WTC11 (cell line): ENCODE measurements at regions not wholly inside any gene's neighbourhood (a gene's known extent, or its start where the extent isn't known, plus 50 kb on each side); places are given as distances from the start of the nearest gene placed in this dataset.
"Not testable (repeated sequence)": the region's sequence is repeated elsewhere in the genome, so short reads cannot be mapped to it uniquely, and the experiment has no call there.

Experiments
- ATAC-seq: fragments of 200-7000 bp; cut with Tn5 transposase; 2 replicates; pipeline ENCODE4 v1.10.0; 2021; ENCODE audit warnings: mild to moderate bottlenecking, moderate library complexity
- CTCF ChIA-PET: fragments of 300-600 bp; sonication (Branson Sonifier 250); formaldehyde crosslinking; loops from one replicate; lab custom pipeline; 2021; ENCODE audit warnings: antibody characterized with exemption; lab: Charles Lee
- POLR2A ChIA-PET: fragments of 350-600 bp; sonication (Branson Sonifier 250); formaldehyde crosslinking; loops from one replicate; lab custom pipeline; 2021; ENCODE audit warnings: antibody characterized with exemption; lab: Charles Lee
- DNase-seq: peaks from one replicate; pipeline ENCODE4 v3.0.0; 2021; ENCODE audit warnings: low spot score
- H3K27ac Mint-ChIP-seq: 2 replicates; pipeline ENCODE4 v1.8.0; 2021; ENCODE audit warnings: mixed read lengths
- H3K27me3 Mint-ChIP-seq: 2 replicates; pipeline ENCODE4 v1.8.0; 2021; ENCODE audit warnings: low read depth, mild to moderate bottlenecking, moderate library complexity, mixed read lengths
- H3K36me3 Mint-ChIP-seq: 2 replicates; pipeline ENCODE4 v1.8.0; 2021; ENCODE audit warnings: mixed read lengths
- H3K4me1 Mint-ChIP-seq: 2 replicates; pipeline ENCODE4 v1.8.0; 2022; ENCODE audit warnings: mixed read lengths
- H3K4me3 Mint-ChIP-seq: 2 replicates; pipeline ENCODE4 v1.8.0; 2021; ENCODE audit warnings: mild to moderate bottlenecking, moderate library complexity, mixed read lengths
- H3K9me3 Mint-ChIP-seq: 2 replicates; pipeline ENCODE4 v1.8.0; 2021; ENCODE audit warnings: mixed read lengths
- CREB1 ChIP-seq: sonication (generic); formaldehyde crosslinking; IDR thresholded peaks from 2 replicates; pipeline ENCODE4 v1.8.0; 2023; ENCODE audit warnings: mild to moderate bottlenecking, missing genetic modification reagents
- CREM ChIP-seq: sonication (generic); formaldehyde crosslinking; IDR thresholded peaks from 2 replicates; pipeline ENCODE4 v1.8.1; 2022; ENCODE audit warnings: mild to moderate bottlenecking, missing genetic modification reagents, moderate library complexity
- E2F4 ChIP-seq: sonication (generic); formaldehyde crosslinking; IDR thresholded peaks from 2 replicates; pipeline ENCODE4 v1.8.1; 2022; ENCODE audit warnings: low read depth, mild to moderate bottlenecking, moderate library complexity, missing genetic modification reagents, borderline replicate concordance
- E2F5 ChIP-seq: sonication (generic); formaldehyde crosslinking; IDR thresholded peaks from 2 replicates; pipeline ENCODE4 v1.8.1; 2022; ENCODE audit warnings: mild to moderate bottlenecking, moderate library complexity, missing genetic modification reagents
- ESRRA ChIP-seq: sonication (generic); formaldehyde crosslinking; IDR thresholded peaks from 2 replicates; pipeline ENCODE4 v1.8.1; 2022; ENCODE audit warnings: mild to moderate bottlenecking, missing genetic modification reagents, borderline replicate concordance
- GABPB1 ChIP-seq: sonication (generic); formaldehyde crosslinking; IDR thresholded peaks from 2 replicates; pipeline ENCODE4 v1.8.1; 2023; ENCODE audit warnings: mild to moderate bottlenecking, missing genetic modification reagents
- GRHL2 ChIP-seq: fragments of 250-450 bp; sonication (Bioruptor Pico); IDR thresholded peaks from 2 replicates; pipeline ENCODE4 v1.8.0; 2022; ENCODE audit warnings: mild to moderate bottlenecking, moderate library complexity; ENCODE audit not compliant: insufficient replicate concordance, severe bottlenecking
- JAZF1 ChIP-seq: fragments of 250-450 bp; sonication (Bioruptor Pico); IDR thresholded peaks from 2 replicates; pipeline ENCODE4 v1.9.0; 2021; ENCODE audit warnings: moderate library complexity, mild to moderate bottlenecking, inconsistent platforms
- MAX ChIP-seq: sonication (generic); formaldehyde crosslinking; IDR thresholded peaks from 2 replicates; pipeline ENCODE4 v1.8.0; 2022; ENCODE audit warnings: mild to moderate bottlenecking, missing genetic modification reagents
- NFATC4 ChIP-seq: fragments of 250-450 bp; sonication (Bioruptor Pico); IDR thresholded peaks from 2 replicates; pipeline ENCODE4 v1.9.0; 2021; ENCODE audit warnings: mild to moderate bottlenecking
- NFYB ChIP-seq: sonication (generic); formaldehyde crosslinking; conservative IDR thresholded peaks from 2 replicates; pipeline ENCODE4 v1.8.0; 2022; ENCODE audit warnings: low read depth, missing genetic modification reagents
- NR3C1 ChIP-seq: sonication (generic); formaldehyde crosslinking; conservative IDR thresholded peaks from 2 replicates; pipeline ENCODE4 v1.8.1; 2023; ENCODE audit warnings: low read depth, mild to moderate bottlenecking, missing genetic modification reagents
- PRRX2 ChIP-seq: fragments of 250-450 bp; sonication (Bioruptor Pico); IDR thresholded peaks from 2 replicates; pipeline ENCODE4 v1.8.0; 2021; ENCODE audit warnings: mild to moderate bottlenecking
- RORB ChIP-seq: fragments of 250-450 bp; sonication (Bioruptor Pico); IDR thresholded peaks from 2 replicates; pipeline ENCODE4 v1.9.0; 2021; ENCODE audit warnings: mild to moderate bottlenecking
- SP1 ChIP-seq: sonication (generic); formaldehyde crosslinking; conservative IDR thresholded peaks from 2 replicates; pipeline ENCODE4 v1.8.1; 2022; ENCODE audit warnings: missing genetic modification reagents
- TCF7 ChIP-seq: sonication (generic); formaldehyde crosslinking; IDR thresholded peaks from 2 replicates; pipeline ENCODE4 v1.8.0; 2022; ENCODE audit warnings: mild to moderate bottlenecking, low read depth, missing genetic modification reagents, moderate library complexity
- USF2 ChIP-seq: sonication (generic); formaldehyde crosslinking; IDR thresholded peaks from 2 replicates; pipeline ENCODE4 v1.8.1; 2023; ENCODE audit warnings: mild to moderate bottlenecking, missing genetic modification reagents, moderate library complexity
- ZNF232 ChIP-seq: sonication (generic); formaldehyde crosslinking; IDR thresholded peaks from 2 replicates; pipeline ENCODE4 v1.8.0; 2022; ENCODE audit warnings: mild to moderate bottlenecking, missing genetic modification reagents
- ZNF416 ChIP-seq: fragments of 250-450 bp; sonication (Bioruptor Pico); IDR thresholded peaks from 2 replicates; pipeline ENCODE4 v1.9.0; 2021; ENCODE audit warnings: mild to moderate bottlenecking, inconsistent platforms
- ZNF423 ChIP-seq: fragments of 250-450 bp; sonication (Bioruptor Pico); IDR thresholded peaks from 2 replicates; pipeline ENCODE4 v2.1.2; 2022; ENCODE audit warnings: mild to moderate bottlenecking, moderate library complexity
- ZNF532 ChIP-seq: fragments of 250-450 bp; sonication (Bioruptor Pico); IDR thresholded peaks from 2 replicates; pipeline ENCODE4 v1.9.0; 2021; ENCODE audit warnings: mild to moderate bottlenecking, borderline replicate concordance
- ZSCAN18 ChIP-seq: fragments of 250-450 bp; sonication (Bioruptor Pico); IDR thresholded peaks from 2 replicates; pipeline ENCODE4 v2.1.2; 2022; ENCODE audit warnings: mild to moderate bottlenecking, moderate library complexity

GRCh38 chr6:139519097-139519496 lies 144.6 kb upstream of the CITED2 start (continued):
- no peak for TF ChIP-seq ZNF532 (CRISPR knock-in tag)
- no peak for TF ChIP-seq CREM (CRISPR knock-in tag)
- TF ChIP-seq GRHL2 (CRISPR knock-in tag), result no peak
- TF ChIP-seq E2F4, result no peak
- no peak for TF ChIP-seq ZNF416 (CRISPR knock-in tag)

GRCh38 chr6:139518556-139519091 lies 144.2 kb upstream of the CITED2 start:
- Mint-ChIP-seq H3K36me3 (no peaks in the 10 kb centered on the region), H3K27me3 (no peaks in the 10 kb centered on the region), H3K4me1 (peaks cover 8% of the 10 kb centered on the region), H3K9me3 (peaks cover 3% of the 10 kb centered on the region; the same call in 1 of the 2 replicates), H3K4me3 (no peak overlapping the region), H3K27ac (no peak overlapping the region)
- no peak for ATAC-seq
- ChIA-PET CTCF (no interaction called here), POLR2A (no interaction called here)
- no peak for DNase-seq
- TF ChIP-seq E2F4, result no peak
- TF ChIP-seq ZSCAN18, result no peak
- no peak for TF ChIP-seq PRRX2 (CRISPR knock-in tag)
- TF ChIP-seq ZNF423 (CRISPR knock-in tag), result no peak
- TF ChIP-seq TCF7, result no peak
- no peak for TF ChIP-seq NR3C1 (CRISPR knock-in tag)
- no peak for TF ChIP-seq NFATC4
- TF ChIP-seq E2F5 (CRISPR knock-in tag), result no peak
- no peak for TF ChIP-seq ZNF232 (CRISPR knock-in tag)
- no peak for TF ChIP-seq MAX (CRISPR knock-in tag)
- no peak for TF ChIP-seq USF2 (CRISPR knock-in tag)
- TF ChIP-seq RORB (CRISPR knock-in tag), result no peak
- TF ChIP-seq CREB1 (CRISPR knock-in tag), result no peak
- no peak for TF ChIP-seq NFYB (CRISPR knock-in tag)
- TF ChIP-seq GRHL2 (CRISPR knock-in tag), result no peak
- TF ChIP-seq SP1 (CRISPR knock-in tag), result no peak
- TF ChIP-seq CREM (CRISPR knock-in tag), result no peak
- TF ChIP-seq ESRRA (CRISPR knock-in tag), result no peak
- TF ChIP-seq JAZF1 (CRISPR knock-in tag), result no peak
- TF ChIP-seq GABPB1 (CRISPR knock-in tag), result no peak

GRCh38 chr6:139517998-139518555 lies 143.6 kb upstream of the CITED2 start:
- H3K4me1 Mint-ChIP-seq, DNase-seq, H3K4me3 Mint-ChIP-seq, H3K9me3 Mint-ChIP-seq, POLR2A ChIA-PET, H3K27me3 Mint-ChIP-seq, H3K36me3 Mint-ChIP-seq, H3K27ac Mint-ChIP-seq, ATAC-seq, CTCF ChIA-PET: not testable (repeated sequence)
